GM18909 (cell line): ENCODE measurements at regions not wholly inside any gene's neighbourhood (a gene's known extent, or its start where the extent isn't known, plus 50 kb on each side); places are given as distances from the start of the nearest gene placed in this dataset.
"Not testable (repeated sequence)": the region's sequence is repeated elsewhere in the genome, so short reads cannot be mapped to it uniquely, and the experiment has no call there.

ENCODE experiments used
- ATAC-seq: cut with Tn5 transposase; IDR thresholded peaks from one replicate; pipeline ENCODE4 v1.9.1; 2021; ENCODE audit warnings: mild to moderate bottlenecking; ENCODE audit not compliant: unreplicated experiment, poor library complexity

GRCh38 chr3:137709011-137709601 lies 55.0 kb upstream of the SOX14 start:
- no peak for ATAC-seq

GRCh38 chr3:137713965-137714364 lies 50.1 kb upstream of the SOX14 start:
- ATAC-seq, result not testable (repeated sequence)
